ENCODE measurements at regions not wholly inside any gene's neighbourhood (a gene's known extent, or its start where the extent isn't known, plus 50 kb on each side); places are given as distances from the start of the nearest gene placed in this dataset.

DNA sequence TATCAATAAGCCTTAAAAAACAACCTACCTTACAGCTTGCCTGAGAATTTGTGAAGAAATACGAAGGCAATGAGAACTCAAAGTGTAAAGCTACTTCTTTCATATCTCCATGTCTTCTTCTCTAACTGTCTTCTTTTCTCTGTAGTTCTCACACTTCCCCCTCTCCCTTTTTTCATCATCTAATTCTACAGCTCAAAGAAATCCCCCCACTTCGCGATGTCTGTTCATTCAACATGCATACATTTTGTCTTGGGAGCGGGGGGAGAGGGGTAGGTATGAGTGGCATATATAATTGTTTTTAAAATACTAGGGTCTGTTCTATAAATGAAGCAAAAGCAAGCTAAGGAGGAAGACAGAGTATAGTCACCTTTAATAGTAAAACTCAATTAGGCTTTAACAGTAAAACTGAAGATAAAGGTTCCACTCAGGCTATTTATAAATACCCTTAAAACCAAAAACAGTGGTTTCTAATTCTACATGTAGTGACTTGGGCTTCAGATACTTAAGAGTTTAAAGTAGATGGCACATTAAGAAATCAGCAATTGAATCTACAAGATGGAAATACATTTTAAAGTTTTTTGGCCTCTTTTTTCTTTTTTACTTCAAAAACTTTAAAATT is 106.9 kb downstream of the KLF12 start:
- TF ChIP-seq CTCF (IDR thresholded peaks at IDR 0.05): no peak

- no peak for TF ChIP-seq CTCF (IDR thresholded peaks at IDR 0.05)
Observed at GRCh38 chr13:74026753-74027152, 107.5 kb downstream of the KLF12 start.

DNA sequence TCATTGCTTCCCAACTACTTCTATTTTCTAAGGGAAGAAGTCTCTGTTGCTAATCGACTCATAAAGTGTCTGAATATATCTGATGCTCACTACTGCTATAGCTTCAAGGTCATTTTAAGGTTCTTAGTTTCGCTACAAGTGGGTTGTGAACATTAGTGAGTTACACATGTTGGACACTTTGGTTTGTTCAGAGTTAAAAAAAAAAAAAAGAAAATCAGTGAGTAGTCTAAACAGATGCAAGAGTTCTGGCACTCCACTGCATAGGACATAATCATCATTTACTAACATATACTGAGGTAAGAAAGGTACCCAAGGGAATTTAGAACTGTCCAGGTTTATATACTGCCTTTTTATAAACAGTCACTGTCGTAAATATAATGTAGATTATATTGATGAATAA is 108.8 kb downstream of the KLF12 start:
- TF ChIP-seq CTCF (IDR thresholded peaks at IDR 0.05): no peak

GRCh38 chr13:74024856-74025255 is 109.3 kb downstream of the KLF12 start:
- TF ChIP-seq CTCF (IDR thresholded peaks at IDR 0.05): no peak

GRCh38 chr13:74024314-74024713 is 109.9 kb downstream of the KLF12 start:
- no peak for TF ChIP-seq CTCF (IDR thresholded peaks at IDR 0.05)

DNA sequence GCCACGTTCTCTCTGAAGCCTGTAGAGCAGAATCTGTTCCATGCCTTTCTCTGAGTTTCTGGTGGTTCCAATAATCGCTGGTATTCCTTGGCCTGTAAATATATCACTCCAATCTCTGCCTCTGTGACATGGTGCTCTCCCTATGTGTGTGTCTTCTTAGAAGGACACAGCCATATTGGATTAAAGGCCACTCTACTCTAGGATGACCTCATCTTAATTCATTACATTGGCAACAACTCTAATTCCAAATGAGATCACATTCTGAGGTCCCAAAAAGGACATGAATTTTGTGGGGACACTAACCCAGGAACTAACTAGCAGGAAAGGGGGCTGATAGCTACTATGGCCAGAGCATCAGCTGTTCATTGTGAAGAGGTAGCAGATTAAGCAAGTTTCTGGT is 110.7 kb downstream of the KLF12 start:
- no peak for TF ChIP-seq CTCF (IDR thresholded peaks at IDR 0.05)

DNA sequence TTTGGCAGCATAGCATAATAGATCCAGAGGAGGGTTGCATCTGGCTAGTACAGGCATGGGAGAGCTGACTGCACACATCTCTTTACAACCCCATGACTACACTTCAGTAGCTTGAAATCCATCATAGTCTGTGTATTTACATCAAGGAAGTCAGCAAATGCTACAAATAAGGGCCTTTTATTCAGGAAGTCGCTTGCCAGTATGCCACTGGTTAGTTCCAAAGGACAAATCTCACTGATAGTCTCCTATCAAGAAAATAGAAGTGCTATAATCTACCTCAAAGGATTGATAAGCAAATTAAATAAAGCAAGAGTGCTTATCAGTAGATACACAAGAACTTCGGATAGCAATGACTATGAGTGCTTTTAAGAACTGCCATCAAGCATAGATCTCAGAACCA is 112.7 kb downstream of the KLF12 start:
- TF ChIP-seq CTCF (IDR thresholded peaks at IDR 0.05): no peak

- no peak for TF ChIP-seq CTCF (IDR thresholded peaks at IDR 0.05)
Observed at GRCh38 chr13:74018062-74018431, 116.2 kb downstream of the KLF12 start.

All from LNCAP (cell line).